ENCODE measurements at regions not wholly inside any gene's neighbourhood (a gene's known extent, or its start where the extent isn't known, plus 50 kb on each side); places are given as distances from the start of the nearest gene placed in this dataset.

DNA sequence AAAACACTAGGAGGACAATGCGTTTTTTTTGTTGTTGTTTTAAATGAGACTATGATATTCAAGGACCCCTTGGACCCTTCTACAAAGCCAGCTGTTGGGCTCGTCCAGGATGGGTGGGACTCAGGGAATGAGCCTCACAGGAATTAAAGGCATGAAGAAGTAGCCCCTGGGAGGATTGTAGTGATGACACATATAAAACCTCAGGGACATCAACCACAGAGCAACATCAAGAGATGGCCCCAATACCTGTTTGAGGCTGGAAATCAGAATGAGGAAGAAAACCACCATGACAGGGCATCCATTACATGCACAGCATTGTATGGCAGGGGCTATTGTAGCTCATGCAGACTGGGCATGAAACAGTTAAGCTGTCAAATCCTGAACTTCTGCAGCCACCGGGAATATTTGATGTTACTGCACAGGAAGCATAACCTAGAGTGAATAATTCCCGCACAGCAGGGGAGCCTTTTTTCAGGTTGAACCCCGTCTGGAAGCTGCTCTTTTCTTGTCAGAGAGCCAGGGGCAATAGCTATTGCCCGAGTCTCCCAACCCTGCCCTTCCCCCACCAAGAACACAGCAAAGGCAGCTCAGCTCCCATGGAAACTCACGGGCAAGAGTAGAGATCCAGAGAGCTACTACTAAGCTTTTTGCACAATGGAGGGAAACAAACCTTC is 140.2 kb upstream of the FGGY start:
- TF ChIP-seq, protein P1, sequence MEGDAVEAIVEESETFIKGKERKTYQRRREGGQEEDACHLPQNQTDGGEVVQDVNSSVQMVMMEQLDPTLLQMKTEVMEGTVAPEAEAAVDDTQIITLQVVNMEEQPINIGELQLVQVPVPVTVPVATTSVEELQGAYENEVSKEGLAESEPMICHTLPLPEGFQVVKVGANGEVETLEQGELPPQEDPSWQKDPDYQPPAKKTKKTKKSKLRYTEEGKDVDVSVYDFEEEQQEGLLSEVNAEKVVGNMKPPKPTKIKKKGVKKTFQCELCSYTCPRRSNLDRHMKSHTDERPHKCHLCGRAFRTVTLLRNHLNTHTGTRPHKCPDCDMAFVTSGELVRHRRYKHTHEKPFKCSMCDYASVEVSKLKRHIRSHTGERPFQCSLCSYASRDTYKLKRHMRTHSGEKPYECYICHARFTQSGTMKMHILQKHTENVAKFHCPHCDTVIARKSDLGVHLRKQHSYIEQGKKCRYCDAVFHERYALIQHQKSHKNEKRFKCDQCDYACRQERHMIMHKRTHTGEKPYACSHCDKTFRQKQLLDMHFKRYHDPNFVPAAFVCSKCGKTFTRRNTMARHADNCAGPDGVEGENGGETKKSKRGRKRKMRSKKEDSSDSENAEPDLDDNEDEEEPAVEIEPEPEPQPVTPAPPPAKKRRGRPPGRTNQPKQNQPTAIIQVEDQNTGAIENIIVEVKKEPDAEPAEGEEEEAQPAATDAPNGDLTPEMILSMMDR (optimal IDR thresholded peaks at IDR 0.05 in 1 of 3, IDR thresholded peaks at IDR 0.05 in 1 of 3, conservative IDR thresholded peaks at IDR 0.05 in 1 of 3; ENCODE audit: extremely low read depth in 1 of 3, insufficient read depth in 2 of 3, low read length in 3 of 3), result no peak
- TF ChIP-seq EZH2 (IDR thresholded peaks at IDR 0.05; ENCODE audit: low read length), result no peak
